Activated T-cell treated with anti-CD3 and anti-CD28 coated beads, Interleukin-2, amount 50 U/mL, for 72 hours (primary cell): ENCODE measurements at regions not wholly inside any gene's neighbourhood (a gene's known extent, or its start where the extent isn't known, plus 50 kb on each side); places are given as distances from the start of the nearest gene placed in this dataset.

Experiments used
- ATAC-seq, 2 donors: fragments of 150-1000 bp; cut with Tn5 transposase; replicated peaks in 1 of 2; 2 replicates each; pipeline ENCODE4 v1.10.0; 2021; ENCODE audit warnings: moderate library complexity in 2 of 2, mild to moderate bottlenecking in 1 of 2
- DNase-seq, 2 donors: peaks; one replicate each; pipeline ENCODE4 v3.0.0; 2021 to 2022; ENCODE audit warnings: mixed read lengths in 1 of 2
- H3K27ac Mint-ChIP-seq: one replicate; pipeline ENCODE4 v1.8.0; 2022; ENCODE audit warnings: mild to moderate bottlenecking, moderate library complexity, mixed read lengths
- H3K27me3 Mint-ChIP-seq: one replicate; pipeline ENCODE4 v1.8.0; 2022; ENCODE audit warnings: low read depth, mixed read lengths
- H3K36me3 Mint-ChIP-seq, 2 donors: one replicate each; pipeline ENCODE4 v1.8.0; 2022; ENCODE audit warnings: mixed read lengths in 2 of 2, mild to moderate bottlenecking in 1 of 2; ENCODE audit not compliant: insufficient read depth in 2 of 2
- H3K4me1 Mint-ChIP-seq: one replicate; pipeline ENCODE4 v1.8.0; 2022; ENCODE audit warnings: low read depth, mixed read lengths
- H3K4me3 Mint-ChIP-seq, 2 donors: one replicate each; pipeline ENCODE4 v1.8.0; 2022; ENCODE audit warnings: mild to moderate bottlenecking in 2 of 2, mixed read lengths in 2 of 2, moderate library complexity in 2 of 2
- H3K9me3 Mint-ChIP-seq, 2 donors: one replicate each; pipeline ENCODE4 v1.8.0; 2022; ENCODE audit warnings: mixed read lengths in 2 of 2

DNA sequence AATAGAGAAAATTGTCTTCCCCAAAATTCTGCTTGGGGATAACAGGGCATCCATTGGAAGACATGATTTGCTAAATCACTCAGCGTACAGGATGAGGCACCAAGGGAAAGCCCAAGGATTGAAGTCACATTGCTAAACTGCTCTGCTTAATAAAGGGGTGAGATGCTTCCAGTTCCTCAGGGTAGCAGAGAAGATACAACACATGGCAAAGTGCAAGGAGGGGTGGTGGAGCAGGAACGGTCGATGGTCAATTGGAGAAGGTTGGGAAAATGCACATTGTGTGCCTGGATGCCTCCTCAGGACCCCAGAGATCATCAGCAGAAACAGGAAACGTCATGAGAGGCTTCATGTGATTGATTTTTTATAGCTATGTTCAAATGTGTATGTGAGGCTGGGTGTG lies 116.3 kb upstream of the SOX1 start:
- no peak for DNase-seq
- no peak for ATAC-seq
- H3K27me3 Mint-ChIP-seq = no peaks in the 10 kb centered on the region
- H3K9me3 Mint-ChIP-seq = peaks cover 0 to 3% of the 10 kb centered on the region in 2 donors
- no peak overlapping the region for H3K4me3 Mint-ChIP-seq
- no peak overlapping the region for H3K27ac Mint-ChIP-seq
- H3K4me1 Mint-ChIP-seq = no peaks in the 10 kb centered on the region
- H3K36me3 Mint-ChIP-seq = no peaks in the 10 kb centered on the region

DNA sequence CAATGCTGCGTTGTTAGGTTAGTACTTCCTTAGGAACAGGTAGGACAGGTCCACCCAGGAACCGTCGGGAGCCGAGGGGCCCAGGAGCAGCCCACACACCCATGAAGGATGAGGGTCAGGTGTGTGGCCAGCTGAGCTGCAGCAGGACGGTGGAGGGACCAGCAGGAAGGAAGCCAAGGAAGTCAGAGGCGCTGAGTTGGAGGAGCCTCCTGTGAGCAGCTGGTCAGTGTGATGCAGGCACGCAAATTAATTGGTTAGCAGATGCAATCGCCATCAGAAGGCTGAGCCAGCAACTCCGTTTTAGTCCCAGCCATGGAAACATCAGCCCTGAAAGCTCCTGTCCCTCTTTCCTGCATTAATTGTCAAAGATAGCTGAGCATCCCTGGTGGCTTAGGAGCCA lies 114.9 kb upstream of the SOX1 start:
- no peaks in the 10 kb centered on the region for H3K36me3 Mint-ChIP-seq
- H3K27me3 Mint-ChIP-seq = no peaks in the 10 kb centered on the region
- H3K9me3 Mint-ChIP-seq = peaks cover 0 to 3% of the 10 kb centered on the region in 2 donors
- DNase-seq (no peak), ATAC-seq (no peak)
- no peak overlapping the region for H3K4me3 Mint-ChIP-seq
- H3K27ac Mint-ChIP-seq = no peak overlapping the region
- no peaks in the 10 kb centered on the region for H3K4me1 Mint-ChIP-seq

DNA sequence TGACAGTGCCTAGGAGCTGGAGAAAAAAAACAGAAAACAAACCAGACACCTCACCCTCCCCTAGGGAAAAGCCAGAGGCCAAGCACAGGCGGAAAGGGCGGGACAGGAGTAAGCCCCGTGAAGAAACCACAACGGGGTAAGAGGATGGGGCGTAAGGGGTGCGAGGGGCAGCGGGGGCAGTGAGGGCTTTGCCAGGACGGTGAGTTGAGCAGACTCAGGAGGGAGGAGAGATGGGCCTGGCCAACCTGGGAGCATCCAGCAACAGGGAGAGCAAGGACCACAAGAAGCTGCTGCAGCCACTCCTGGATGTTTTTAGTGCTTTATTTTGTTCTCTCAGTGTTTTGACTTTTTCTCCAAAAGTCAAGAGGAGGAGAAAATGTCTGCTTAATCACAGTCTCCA lies 114.1 kb upstream of the SOX1 start:
- no peak for ATAC-seq
- Mint-ChIP-seq H3K27me3 (no peaks in the 10 kb centered on the region), H3K36me3 (no peaks in the 10 kb centered on the region), H3K27ac (no peak overlapping the region), H3K4me3 (no peak overlapping the region), H3K9me3 (peaks cover 0 to 3% of the 10 kb centered on the region in 2 donors), H3K4me1 (no peaks in the 10 kb centered on the region)
- no peak for DNase-seq

DNA sequence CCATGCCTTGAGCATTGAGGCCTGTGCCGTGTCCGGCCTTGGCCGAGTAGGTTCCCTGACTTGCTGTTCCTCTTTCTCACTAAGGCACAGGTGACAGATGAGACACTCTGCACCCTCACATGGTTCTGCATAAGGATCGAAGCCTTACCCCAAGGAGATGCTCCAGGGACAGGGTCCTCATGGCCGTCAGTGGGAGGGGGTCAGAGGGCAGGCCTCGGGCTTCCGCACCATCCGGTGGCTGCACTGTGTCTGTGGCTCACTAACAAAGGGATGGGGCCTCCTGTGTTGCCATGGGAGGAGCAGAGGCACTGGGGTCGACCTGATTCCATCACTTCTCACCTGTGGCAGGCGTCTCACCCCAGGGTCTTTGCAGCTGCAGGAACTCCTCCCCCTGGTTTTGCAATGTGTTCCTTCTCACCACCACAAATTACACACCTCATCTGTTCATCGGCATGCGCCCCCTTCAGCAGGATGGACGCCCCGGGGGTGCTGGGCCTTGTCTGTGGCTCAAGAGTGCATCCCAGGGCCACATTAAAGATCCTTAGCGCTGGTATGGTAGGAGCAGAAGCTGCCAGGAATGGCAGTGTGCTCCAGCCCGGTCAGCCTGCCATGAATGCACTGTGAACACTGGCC lies 113.3 kb upstream of the SOX1 start:
- Mint-ChIP-seq H3K4me3 (no peak overlapping the region), H3K27me3 (no peaks in the 10 kb centered on the region), H3K9me3 (peaks cover 0 to 3% of the 10 kb centered on the region in 2 donors), H3K4me1 (no peaks in the 10 kb centered on the region), H3K36me3 (no peaks in the 10 kb centered on the region), H3K27ac (no peak overlapping the region)
- ATAC-seq (no peak), DNase-seq (no peak)

DNA sequence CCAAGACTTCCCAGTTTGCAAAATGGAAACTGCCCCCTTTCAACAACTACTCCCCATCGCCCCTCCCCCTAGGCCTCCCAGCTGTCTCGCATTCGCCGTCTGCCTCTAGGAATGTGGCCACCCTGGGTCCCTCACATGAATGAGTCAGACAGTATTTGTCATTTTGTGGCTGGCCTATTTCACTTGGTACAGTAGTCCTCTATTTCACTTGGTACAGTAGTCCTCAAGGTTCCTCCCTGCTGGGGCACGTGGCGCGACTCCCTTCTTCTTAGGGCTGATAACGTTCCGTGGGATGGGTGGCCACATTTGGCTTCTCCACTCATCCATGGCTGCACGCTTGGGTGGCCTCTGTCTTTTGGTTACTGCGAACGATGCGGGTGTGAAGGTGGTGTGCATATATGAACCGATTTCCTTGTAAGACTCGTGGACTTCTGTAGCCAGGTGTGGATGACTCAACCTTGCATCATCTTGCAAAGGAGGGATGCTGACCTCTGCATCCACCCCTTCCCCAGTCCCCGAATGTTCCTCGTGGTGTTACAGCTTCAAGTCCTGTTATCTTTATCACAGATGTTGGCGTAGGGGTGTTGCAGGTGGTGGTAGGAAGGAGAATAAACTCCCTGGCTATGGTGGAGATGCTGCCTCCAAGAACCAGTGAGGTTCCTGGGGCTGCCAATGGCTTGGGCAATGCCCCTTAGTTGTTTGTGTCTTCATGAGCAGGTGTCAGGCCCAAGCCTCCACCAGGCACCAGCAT lies 112.1 kb upstream of the SOX1 start:
- H3K27me3 Mint-ChIP-seq = no peaks in the 10 kb centered on the region
- ATAC-seq (no peak), DNase-seq (no peak)
- no peaks in the 10 kb centered on the region for H3K4me1 Mint-ChIP-seq
- no peak overlapping the region for H3K4me3 Mint-ChIP-seq
- H3K36me3 Mint-ChIP-seq = no peaks in the 10 kb centered on the region
- no peak overlapping the region for H3K27ac Mint-ChIP-seq
- peaks cover 0 to 3% of the 10 kb centered on the region in 2 donors for H3K9me3 Mint-ChIP-seq

DNA sequence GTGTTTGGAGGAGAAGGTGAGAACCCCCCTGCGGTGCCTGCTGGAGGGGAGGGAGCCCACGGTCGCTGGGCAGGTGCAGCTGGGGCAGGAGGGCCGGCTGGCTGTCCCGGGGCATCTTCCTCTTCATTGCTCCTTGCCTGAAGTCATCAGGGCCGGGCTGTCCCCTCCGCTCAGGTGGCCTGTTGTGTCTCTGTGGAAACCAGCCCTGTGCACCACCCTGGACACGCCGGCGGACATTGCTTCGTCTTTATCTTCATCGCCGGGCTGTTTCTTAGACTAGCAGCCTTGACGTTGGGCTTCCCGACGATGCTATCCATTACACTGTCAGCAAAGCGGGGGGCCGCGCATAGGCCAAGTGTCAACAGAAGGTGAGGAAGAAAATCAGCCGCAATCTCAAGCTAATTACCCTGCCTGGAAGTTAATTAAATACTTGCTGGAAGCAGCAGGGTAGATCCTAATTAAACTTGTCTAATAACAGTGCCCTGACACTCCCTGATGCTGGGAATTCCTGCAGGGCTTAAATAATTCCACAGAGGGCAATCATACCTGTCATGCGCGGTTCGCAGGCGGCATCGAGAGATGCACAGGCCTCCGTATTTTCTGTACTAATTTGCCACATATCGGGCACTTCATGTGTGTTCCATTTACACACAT lies 111.4 kb upstream of the SOX1 start:
- H3K4me1 Mint-ChIP-seq = no peaks in the 10 kb centered on the region
- H3K4me3 Mint-ChIP-seq = no peak overlapping the region
- peaks cover 0 to 3% of the 10 kb centered on the region in 2 donors for H3K9me3 Mint-ChIP-seq
- no peaks in the 10 kb centered on the region for H3K36me3 Mint-ChIP-seq
- no peaks in the 10 kb centered on the region for H3K27me3 Mint-ChIP-seq
- no peak overlapping the region for H3K27ac Mint-ChIP-seq
- ATAC-seq = no peak
- no peak for DNase-seq

DNA sequence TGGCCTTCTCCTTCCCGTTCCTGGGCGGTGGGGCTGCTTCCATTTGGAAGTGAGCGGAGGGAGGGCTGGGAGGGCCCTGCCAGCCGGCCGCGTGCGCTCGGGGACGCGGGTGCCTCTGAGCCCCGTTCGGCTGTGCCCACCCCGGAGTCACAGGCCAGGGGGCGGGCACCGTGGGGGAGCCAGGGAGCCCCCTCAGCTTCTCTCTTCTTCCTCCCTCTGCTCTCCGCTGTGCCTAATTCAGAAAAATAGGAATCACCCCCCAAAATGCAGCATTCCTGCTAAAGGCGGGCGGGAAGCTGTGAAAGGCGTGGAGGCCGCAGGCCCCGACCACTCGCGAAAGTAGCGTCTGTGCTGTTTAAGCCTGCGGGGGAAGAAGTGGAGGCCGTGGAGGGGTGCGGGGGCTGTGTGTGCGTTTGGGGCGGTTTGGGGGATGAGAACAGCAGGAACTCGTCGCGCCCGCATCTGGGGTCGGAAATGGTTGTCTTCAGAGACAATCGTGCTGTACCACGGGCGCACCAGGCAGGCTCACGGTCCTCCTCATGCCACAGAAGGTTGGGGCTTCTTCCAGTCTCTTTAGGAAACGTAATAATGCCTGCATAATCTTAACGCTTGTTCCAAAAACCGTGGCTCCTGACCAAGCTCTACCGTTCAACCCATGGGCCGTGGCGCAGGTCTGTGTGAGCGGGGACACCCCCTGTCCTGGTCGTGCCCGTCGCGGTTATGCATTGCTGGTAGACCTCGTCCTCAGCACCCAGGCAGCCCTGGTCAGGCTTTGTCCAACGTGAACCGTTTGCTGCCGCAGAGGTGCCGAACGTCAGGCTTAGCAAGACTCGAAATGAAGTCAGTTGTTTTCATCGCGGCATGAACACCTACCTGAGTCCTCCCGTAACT lies 110.4 kb upstream of the SOX1 start:
- no peak for ATAC-seq
- Mint-ChIP-seq H3K27me3 (no peaks in the 10 kb centered on the region), H3K4me3 (no peak overlapping the region), H3K9me3 (no peaks in the 10 kb centered on the region), H3K27ac (no peak overlapping the region), H3K36me3 (no peaks in the 10 kb centered on the region), H3K4me1 (no peaks in the 10 kb centered on the region)
- no peak for DNase-seq

DNA sequence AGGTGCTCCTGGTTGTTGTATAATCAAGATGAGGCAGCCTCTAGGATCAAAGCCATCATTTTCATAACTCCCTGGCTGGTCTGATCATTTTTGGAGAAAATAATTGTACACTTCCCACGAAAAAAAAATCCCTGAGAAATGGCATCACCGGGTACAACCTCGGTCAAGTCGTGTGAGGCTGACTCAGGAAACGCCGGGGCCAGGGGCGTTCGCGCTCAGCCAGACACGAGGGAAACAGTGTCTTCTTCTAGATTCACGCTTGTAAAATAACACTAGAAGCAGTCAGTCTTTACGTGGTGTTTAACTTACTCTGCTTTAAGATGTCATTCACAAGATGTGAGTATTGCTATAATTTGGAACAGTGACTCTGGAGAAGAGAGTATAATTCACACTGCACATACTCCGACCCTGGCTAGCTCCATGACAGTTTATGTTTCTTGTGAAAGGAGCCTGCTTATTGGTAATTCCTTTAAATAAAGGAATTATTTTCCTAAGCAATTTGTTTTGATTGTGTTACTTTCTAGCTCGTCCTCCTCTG lies 109.0 kb upstream of the SOX1 start:
- H3K27me3 Mint-ChIP-seq = no peaks in the 10 kb centered on the region
- no peak overlapping the region for H3K4me3 Mint-ChIP-seq
- no peak overlapping the region for H3K27ac Mint-ChIP-seq
- ATAC-seq (no peak), DNase-seq (no peak)
- no peaks in the 10 kb centered on the region for H3K9me3 Mint-ChIP-seq
- H3K36me3 Mint-ChIP-seq = no peaks in the 10 kb centered on the region
- no peaks in the 10 kb centered on the region for H3K4me1 Mint-ChIP-seq

DNA sequence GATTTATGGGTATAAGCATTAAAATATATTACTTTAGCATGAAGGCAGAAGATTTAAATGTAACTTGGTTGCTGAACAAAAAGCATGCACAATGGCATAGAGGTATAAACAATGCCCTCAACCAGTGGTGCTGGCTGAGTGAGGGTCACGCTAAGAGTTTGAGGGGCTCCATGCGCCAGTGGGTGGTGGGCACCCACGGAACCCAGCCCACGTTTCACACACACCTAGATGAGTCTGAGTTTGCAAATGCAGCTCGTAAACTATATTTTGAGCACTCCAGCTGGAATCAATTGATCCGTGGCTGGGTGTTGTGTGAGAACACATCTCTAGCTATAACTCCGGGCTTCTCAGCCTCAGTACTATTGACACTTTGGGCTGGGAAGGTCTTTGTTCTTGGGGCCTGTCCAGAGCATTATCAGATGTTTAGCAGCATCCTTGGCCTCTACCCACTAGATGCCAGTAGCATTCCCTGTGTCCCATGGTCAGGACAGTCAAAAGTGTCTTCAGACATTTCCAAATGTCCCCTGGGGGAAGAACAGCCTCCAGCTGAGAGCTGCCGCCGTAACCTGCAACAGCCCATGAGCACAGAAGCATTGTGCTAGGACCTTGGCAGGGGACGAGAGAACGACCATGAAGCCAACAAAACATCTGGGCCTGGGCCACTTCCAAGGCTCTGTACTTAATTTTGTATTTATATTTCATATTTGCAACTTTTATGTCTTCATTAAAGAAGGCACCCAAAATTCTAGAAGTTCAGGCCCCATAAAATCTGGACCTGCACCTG lies 108.1 kb upstream of the SOX1 start:
- DNase-seq (no peak), ATAC-seq (no peak)
- Mint-ChIP-seq H3K27me3 (no peaks in the 10 kb centered on the region), H3K36me3 (no peaks in the 10 kb centered on the region), H3K9me3 (no peaks in the 10 kb centered on the region), H3K4me3 (no peak overlapping the region), H3K27ac (no peak overlapping the region), H3K4me1 (no peaks in the 10 kb centered on the region)

DNA sequence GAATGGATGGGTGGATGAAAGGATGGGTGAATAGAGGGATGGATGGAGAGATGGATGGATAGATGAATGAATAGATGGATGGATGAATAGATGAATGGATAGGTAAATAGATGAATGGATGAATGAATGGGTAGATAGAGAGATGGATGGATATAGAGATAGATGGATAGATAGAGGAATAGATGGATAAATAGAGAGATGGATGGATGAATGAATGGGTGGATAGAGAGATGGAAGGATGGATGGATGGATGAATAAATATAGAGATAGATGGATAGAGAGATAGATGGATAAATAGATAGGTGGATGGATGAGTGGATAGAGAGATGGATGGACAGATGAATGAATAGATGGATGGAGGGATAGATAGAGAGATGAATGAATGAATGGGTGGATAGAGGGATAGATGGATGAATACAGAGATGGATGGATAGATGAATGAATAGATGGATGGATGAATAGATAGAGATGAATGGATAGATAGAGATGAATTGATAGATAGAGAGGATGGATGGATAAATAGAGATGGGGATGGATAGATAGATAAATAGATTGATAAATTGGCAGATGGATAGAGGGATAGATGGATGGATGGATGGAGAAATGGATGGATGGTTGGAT lies 106.7 kb upstream of the SOX1 start:
- no peaks in the 10 kb centered on the region for H3K27me3 Mint-ChIP-seq
- no peak overlapping the region for H3K4me3 Mint-ChIP-seq
- no peaks in the 10 kb centered on the region for H3K4me1 Mint-ChIP-seq
- H3K27ac Mint-ChIP-seq = no peak overlapping the region
- ATAC-seq (no peak), DNase-seq (no peak)
- no peaks in the 10 kb centered on the region for H3K9me3 Mint-ChIP-seq
- no peaks in the 10 kb centered on the region for H3K36me3 Mint-ChIP-seq

DNA sequence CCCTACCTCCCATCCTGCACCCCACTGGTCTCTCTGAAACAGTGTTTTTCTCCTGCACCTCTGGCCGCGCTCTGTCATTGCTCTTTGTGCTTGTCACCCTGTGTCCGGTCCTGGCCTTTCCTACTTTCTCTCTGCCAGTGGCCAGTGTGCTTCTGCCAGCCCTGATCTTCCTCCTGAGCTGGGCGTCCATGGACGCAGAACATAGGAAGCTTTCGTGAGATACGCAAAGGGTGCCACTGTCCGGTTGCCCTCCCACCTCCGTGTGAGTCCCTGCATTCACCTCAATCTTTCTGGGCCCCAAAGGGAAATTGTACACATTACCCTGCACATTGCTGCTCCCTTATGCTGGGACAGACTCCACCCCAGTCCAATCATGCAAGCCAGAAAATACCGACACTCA lies 105.7 kb upstream of the SOX1 start:
- H3K9me3 Mint-ChIP-seq = no peaks in the 10 kb centered on the region
- no peaks in the 10 kb centered on the region for H3K27me3 Mint-ChIP-seq
- no peaks in the 10 kb centered on the region for H3K4me1 Mint-ChIP-seq
- no peak overlapping the region for H3K4me3 Mint-ChIP-seq
- H3K36me3 Mint-ChIP-seq = no peaks in the 10 kb centered on the region
- DNase-seq (no peak), ATAC-seq (no peak)
- H3K27ac Mint-ChIP-seq = no peak overlapping the region

DNA sequence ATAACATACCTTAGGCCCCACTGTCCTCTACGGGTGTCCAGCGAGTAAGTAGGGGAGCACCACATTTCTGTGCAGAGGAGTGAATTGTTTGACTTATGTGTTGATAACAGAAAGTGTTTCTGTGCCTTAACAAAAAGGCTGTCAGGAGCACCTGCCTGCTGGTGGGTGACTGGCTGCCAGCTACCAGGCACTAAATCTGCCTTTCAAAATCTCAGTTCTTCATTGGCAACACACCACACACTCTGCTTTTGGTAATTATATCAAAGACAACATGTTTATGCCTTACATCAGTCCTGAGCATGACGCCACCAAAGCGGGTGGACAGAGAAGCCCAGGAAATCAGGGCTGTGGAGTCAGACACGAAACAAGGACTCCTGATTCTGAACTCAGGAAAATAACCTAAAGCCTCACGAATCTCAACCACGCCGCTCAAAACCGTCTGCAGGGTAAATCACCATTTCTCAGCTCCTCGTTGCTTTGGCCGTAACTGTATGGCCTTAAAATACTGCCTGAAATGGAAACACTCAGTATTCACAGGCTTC lies 105.2 kb upstream of the SOX1 start:
- no peak for ATAC-seq
- no peaks in the 10 kb centered on the region for H3K27me3 Mint-ChIP-seq
- H3K4me3 Mint-ChIP-seq = no peak overlapping the region
- H3K9me3 Mint-ChIP-seq = no peaks in the 10 kb centered on the region
- no peaks in the 10 kb centered on the region for H3K36me3 Mint-ChIP-seq
- H3K27ac Mint-ChIP-seq = no peak overlapping the region
- no peaks in the 10 kb centered on the region for H3K4me1 Mint-ChIP-seq
- no peak for DNase-seq
